ENCODE measurements at regions not wholly inside any gene's neighbourhood (a gene's known extent, or its start where the extent isn't known, plus 50 kb on each side); places are given as distances from the start of the nearest gene placed in this dataset.

- DNase-seq (ENCODE audit: low read depth): no peak
Measured at GRCh38 chr3:30493911-30494311, 112.5 kb upstream of the TGFBR2 start.

- DNase-seq (ENCODE audit: low read depth): no peak
Measured at GRCh38 chr3:30495172-30496065, 111.0 kb upstream of the TGFBR2 start.

- peak; percentile 72 for DNase-seq (ENCODE audit: low read depth)
Measured at GRCh38 chr3:30496066-30496966, 110.1 kb upstream of the TGFBR2 start.

GRCh38 chr3:30498587-30498967 is 107.8 kb upstream of the TGFBR2 start:
- no peak for DNase-seq (ENCODE audit: low read depth)

- no peak for DNase-seq (ENCODE audit: low read depth)
Measured at GRCh38 chr3:30500666-30501399, 105.6 kb upstream of the TGFBR2 start.

- DNase-seq (ENCODE audit: low read depth): no peak
Measured at GRCh38 chr3:30501526-30501925, 104.9 kb upstream of the TGFBR2 start.

- peak; percentile 1 for DNase-seq (ENCODE audit: low read depth)
Measured at GRCh38 chr3:30502051-30502741, 104.2 kb upstream of the TGFBR2 start.

- peak; percentile 48 for DNase-seq (ENCODE audit: low read depth)
Measured at GRCh38 chr3:30502742-30503073, 103.7 kb upstream of the TGFBR2 start.

- no peak for DNase-seq (ENCODE audit: low read depth)
Measured at GRCh38 chr3:30503446-30503845, 103.0 kb upstream of the TGFBR2 start.

- DNase-seq (ENCODE audit: low read depth): peak; percentile 5
Measured at GRCh38 chr3:30504939-30505338, 101.5 kb upstream of the TGFBR2 start.

GRCh38 chr3:30505866-30506520 is 100.4 kb upstream of the TGFBR2 start:
- no peak for DNase-seq (ENCODE audit: low read depth)

GRCh38 chr3:30508339-30508738 is 98.1 kb upstream of the TGFBR2 start:
- DNase-seq (ENCODE audit: low read depth): no peak

- no peak for DNase-seq (ENCODE audit: low read depth)
Measured at GRCh38 chr3:30510596-30510995, 95.8 kb upstream of the TGFBR2 start.

GRCh38 chr3:30511524-30512251 is 94.7 kb upstream of the TGFBR2 start:
- DNase-seq (ENCODE audit: low read depth): peak; percentile 61

- DNase-seq (ENCODE audit: low read depth): no peak
Measured at GRCh38 chr3:30512576-30512975, 93.8 kb upstream of the TGFBR2 start.

- no peak for DNase-seq (ENCODE audit: low read depth)
Measured at GRCh38 chr3:30513374-30514152, 92.8 kb upstream of the TGFBR2 start.

- DNase-seq (ENCODE audit: low read depth): no peak
Measured at GRCh38 chr3:30516238-30516637, 90.2 kb upstream of the TGFBR2 start.

GRCh38 chr3:30518181-30518864 is 88.1 kb upstream of the TGFBR2 start:
- DNase-seq (ENCODE audit: low read depth): no peak

- no peak for DNase-seq (ENCODE audit: low read depth)
Measured at GRCh38 chr3:30518872-30519271, 87.5 kb upstream of the TGFBR2 start.
